NOMO-1 treated with DMSO at 0.1 percent for 48 hours (cell line): ENCODE measurements at regions not wholly inside any gene's neighbourhood (a gene's known extent, or its start where the extent isn't known, plus 50 kb on each side); places are given as distances from the start of the nearest gene placed in this dataset.
"Not testable (repeated sequence)": the region's sequence is repeated elsewhere in the genome, so short reads cannot be mapped to it uniquely, and the experiment has no call there.

Experiments used
- DNase-seq: peaks from one replicate; lab custom pipeline; 2025; ENCODE audit not compliant: unreplicated experiment; lab: John Stamatoyannopoulos, UW

- no peak for DNase-seq
Measured at GRCh38 chr3:126292318-126293070, 64.7 kb downstream of the KLF15 start.

DNA sequence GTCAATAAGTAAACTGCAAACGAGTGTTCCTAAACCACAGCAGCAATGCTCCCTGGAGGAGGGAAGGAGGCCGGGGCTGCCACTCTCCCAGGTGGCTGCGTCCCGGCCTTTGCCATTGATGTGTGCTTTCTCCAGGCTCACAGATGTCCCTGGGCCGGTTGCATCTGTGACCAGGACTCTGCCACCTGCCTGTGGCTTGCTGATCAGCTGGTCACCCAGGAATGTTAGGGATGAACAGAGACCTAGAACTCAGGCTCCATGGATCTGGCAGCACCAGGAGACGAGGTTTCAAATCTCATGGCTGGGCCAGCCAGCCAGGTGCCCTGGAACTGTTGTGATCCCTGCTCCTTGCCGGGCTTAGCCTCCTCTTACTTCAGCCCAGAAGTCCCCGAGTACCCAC is 65.7 kb downstream of the KLF15 start:
- no peak for DNase-seq

GRCh38 chr3:126291061-126291460 is 66.1 kb downstream of the KLF15 start:
- no peak for DNase-seq

- no peak for DNase-seq
Measured at GRCh38 chr3:126290325-126290724, 66.9 kb downstream of the KLF15 start.

GRCh38 chr3:126289096-126289495 is 68.1 kb downstream of the KLF15 start:
- DNase-seq = no peak

GRCh38 chr3:126288314-126288713 is 68.9 kb downstream of the KLF15 start:
- DNase-seq = no peak

GRCh38 chr3:126287536-126288241 is 69.5 kb downstream of the KLF15 start:
- DNase-seq = no peak

- no peak for DNase-seq
Measured at GRCh38 chr3:126287171-126287535, 70.1 kb downstream of the KLF15 start.

- DNase-seq = no peak
Measured at GRCh38 chr3:126285369-126285768, 71.8 kb downstream of the KLF15 start.

DNA sequence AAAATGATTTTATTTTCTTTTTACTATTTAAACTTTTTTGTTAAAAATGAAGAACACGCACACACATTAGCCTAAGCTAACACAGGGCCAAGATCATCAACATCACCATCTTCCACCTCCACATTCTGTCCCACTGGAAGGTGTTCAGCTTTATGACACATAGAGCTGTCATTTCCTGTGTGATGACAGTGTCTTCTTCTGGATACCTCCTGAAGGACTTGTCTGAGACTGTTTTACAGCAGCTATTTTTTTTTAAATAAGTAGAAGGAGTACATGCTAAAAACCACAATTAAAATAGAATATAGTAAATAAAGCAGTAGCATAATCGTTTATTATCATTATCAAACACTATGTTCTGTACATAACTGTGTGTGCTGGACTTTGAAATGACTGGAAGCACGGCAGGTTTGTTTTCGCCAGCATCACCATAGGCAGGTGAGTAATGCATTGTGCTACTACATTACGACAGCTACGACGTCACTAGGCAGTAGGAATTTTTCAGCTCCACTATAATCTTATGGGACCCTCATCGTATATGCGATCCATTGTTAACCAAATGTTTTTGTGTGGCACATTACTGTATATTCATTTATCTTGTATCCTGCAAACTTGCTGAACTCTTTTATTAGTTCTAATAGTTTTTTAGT is 72.8 kb downstream of the KLF15 start:
- no peak for DNase-seq

DNA sequence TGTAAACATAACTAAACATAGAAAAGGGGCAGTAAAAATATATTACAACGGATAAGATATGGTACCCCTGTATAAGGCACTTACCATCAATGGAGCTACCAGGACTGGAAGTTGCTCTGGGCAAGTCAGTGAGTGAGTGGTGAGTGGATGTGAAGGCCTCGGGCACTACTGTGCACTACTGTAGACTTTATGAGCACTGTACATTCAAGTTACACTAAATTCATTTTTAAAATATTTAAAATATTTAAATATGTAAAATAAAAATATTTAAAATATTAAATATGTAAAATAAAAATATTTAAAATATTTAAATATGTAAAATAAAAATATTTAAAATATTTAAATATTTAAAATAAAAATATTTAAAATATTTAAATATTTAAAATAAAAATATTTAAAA is 73.6 kb downstream of the KLF15 start:
- not testable (repeated sequence) for DNase-seq

GRCh38 chr3:126279853-126280252 is 77.4 kb downstream of the KLF15 start:
- DNase-seq = no peak

- DNase-seq = no peak
Measured at GRCh38 chr3:126277629-126278378, 79.4 kb downstream of the KLF15 start.

GRCh38 chr3:126275620-126275904 is 81.6 kb downstream of the KLF15 start:
- DNase-seq = peak; percentile 61

- peak; percentile 62 for DNase-seq
Measured at GRCh38 chr3:126274735-126275619, 82.2 kb downstream of the KLF15 start.

- DNase-seq = no peak
Measured at GRCh38 chr3:126270145-126270811, 86.9 kb downstream of the KLF15 start.

DNA sequence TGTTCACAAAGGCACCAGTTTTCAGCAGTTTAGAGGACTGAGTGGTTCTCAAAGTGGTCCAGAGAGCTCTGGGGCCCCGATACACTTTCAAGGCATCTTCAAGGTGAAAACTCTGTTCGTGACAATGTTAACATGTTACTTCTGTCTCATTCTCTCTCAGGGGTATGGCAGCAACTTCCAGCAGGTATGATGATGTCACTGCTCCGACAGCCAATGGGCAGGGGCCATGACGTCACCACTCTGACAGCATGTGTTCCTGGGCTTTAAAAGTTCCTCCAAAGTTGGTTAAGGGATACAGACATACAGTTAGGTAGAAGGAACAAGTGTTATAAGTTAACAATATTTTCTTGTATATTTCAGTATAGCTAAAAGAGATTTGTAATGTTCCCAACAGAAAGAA is 87.9 kb downstream of the KLF15 start:
- no peak for DNase-seq

- no peak for DNase-seq
Measured at GRCh38 chr3:126268866-126269265, 88.3 kb downstream of the KLF15 start.

DNA sequence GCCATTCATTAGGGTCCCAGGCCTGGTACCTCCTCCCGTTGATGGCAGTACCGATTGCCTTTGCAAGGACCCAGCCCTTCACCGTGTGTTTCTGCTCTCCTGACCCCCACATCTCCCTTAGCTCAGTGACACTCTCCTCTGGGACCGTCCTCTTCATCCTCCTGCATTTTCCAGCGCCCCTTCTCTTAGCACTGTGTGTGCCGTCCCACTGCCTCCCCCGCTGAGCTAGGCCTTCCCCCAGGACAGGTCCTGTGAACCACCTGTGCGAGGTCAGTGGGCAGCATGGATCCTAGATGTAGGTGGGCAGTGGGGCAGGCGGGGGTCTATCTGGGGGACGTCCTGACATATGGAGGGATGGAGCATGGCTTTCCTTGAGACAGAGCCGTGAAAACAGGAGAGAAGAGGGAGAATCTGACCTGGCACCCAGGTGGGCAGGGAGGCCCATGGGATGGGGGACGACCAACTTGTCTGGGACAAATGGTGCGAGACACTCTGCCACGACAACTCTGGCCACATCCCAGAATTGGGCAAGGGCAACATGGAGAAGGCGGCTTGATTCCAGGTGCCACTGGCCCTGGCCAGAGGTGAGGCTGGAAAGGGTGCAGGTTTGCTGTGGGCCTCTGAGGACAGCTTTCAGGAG is 87.7 kb upstream of the ALDH1L1 start:
- DNase-seq = no peak
